Glomerular visceral epithelial cell (primary cell): ENCODE measurements at regions not wholly inside any gene's neighbourhood (a gene's known extent, or its start where the extent isn't known, plus 50 kb on each side); places are given as distances from the start of the nearest gene placed in this dataset.

Experiments used
- DNase-seq: peaks from one replicate; pipeline ENCODE4 v3.0.0-alpha.2; 2016; ENCODE audit errors: extremely low spot score

DNA sequence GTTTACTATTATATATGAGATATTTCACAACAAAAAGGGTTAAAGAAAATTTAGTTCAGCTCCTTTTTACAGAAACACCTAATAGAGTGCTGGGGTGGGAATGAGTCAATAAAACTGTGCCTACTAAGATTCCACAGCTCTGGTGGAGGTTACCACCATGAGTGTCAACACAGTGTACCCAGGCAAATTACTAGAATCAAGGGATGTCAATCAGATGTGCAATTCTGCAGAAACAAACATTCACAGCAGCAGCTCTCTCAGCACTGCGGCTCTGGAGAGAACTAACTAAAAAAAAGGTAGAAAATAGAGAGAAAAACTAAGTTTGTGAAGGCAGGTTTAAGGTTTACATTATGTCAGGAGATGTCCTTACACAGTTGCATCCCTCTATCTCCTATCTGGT is 1313.0 kb downstream of the MAT2B start:
- no peak for DNase-seq

DNA sequence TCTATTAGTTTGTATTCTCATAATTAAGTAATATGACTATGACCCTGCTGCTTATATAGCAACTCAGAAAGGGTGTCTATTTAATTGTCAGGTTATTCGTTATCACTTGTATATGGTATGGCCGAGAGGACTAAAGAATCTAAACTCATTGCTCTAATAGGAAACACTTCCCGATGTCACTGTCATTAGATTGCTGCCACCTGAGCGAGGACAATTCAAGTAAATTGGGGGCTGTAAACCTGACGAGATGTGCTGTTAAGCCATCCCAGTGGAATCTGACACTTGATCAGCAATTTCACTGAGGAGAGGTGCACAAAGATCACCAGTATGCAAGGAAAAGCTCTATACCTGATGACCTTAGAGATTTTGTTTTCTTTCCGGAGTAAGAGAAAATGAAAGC is 1319.3 kb downstream of the MAT2B start:
- DNase-seq, result no peak

DNA sequence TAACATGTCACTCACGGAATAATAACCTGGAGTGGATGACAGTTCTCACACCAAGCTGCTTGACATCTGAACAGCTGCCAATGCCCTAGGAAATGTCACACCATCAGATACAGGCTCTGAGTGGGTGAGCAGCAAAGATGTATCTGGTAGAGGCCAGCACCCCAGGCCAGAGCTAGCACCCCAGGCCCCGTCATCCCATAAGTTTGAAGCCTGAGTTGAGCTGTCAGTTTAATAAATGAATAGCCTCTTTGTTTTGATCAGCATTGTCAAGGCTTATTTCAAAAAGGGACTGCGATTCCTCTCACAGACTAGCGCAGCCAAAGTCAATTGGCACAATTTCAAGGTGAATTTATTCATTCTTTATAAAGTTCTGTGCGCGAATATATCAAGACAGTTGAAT is 1327.1 kb downstream of the MAT2B start:
- DNase-seq, result no peak

DNA sequence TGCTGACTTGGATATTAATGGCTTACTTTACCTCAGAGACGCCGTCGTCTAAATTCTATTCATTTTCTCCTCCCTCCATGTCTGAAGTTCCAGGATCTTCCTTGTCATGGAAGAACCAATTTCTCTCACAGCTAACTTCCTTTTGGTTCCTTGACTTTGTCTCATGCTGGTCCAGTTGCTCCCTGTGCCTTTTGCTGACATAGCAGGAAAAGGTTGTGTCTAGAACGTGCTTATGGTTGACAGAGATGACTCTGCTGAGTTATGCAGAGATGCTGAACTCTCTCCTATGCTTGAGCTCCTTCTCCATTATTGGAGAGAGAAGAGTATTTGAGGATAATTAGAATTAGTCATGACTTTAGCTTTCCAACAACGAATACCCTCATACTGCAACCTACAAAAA is 1338.9 kb downstream of the MAT2B start:
- DNase-seq, result no peak

DNA sequence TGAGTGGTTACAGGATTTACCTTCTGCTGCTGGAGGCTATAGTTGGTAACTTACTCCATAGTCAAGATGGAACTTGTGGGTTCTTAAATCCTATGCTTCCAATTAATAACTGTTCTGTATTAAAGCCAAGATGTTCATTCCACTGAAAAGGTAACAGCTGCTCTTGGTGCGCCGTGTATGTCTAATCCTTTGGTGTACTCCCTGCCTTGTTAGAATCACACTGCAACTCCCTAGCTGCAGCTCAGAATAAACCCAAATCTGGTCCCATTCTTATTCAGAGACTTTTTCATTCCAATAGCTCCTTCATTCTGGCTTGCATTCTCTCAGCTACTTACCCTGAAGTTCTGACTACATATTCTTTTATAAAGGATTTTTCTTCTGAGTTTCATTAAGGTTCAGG is 1355.5 kb downstream of the MAT2B start:
- no peak for DNase-seq

DNA sequence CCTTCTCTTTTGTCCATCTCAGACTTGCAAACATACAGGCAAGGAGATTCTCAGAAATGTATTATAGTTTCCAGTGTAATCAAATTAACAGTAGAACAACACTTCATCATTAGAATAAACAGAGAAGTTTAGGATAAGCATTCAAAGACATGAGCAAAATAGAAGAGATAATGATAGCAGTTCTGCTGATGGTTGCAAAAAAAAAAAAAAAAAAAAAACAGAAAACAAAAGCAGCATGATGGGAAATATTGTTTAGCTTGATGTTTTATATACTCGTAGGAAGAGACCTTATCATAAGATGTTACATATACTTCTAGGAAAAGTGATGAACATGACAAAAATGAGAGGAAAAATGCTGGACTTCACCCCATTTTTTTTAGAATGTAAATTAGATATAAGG is 1356.2 kb downstream of the MAT2B start:
- DNase-seq, result no peak

DNA sequence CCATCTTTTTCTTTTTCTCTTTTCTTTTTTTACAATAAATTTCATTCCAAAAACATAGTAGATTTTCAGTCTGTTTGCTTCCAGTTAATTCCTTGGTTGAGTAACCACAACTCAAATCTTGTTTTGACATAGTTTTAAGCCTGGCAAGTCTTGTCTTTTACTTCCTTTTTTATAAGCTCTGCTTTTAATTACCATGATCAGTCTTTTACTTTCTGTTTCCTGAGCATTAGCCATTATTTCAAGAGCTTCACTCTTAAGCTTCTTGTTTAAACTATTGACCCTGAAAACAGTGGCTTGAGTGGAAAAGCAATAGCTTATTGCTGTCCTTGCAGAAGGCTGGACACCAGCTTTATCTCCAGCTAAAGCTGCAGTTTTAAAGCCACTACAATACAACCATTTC is 1363.3 kb downstream of the MAT2B start:
- no peak for DNase-seq

DNA sequence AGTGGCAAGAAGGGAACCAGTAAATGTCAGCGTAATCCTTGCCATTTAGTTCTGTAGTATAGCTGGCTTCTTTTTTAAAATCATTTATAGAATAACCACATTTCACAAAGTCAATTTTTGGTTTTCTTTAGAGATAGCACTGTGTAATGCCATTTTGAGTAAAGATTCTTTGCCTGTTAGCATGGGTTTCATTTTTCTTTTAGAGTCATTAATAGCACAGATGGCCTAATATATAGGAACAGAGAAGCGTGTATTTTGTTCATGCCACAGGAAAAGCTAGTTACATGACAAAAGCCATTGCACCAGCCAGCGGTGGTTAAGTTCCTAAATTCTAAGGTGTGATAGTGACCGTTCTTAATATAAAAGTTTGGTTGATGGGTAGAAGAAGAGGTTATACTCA is 1363.9 kb downstream of the MAT2B start:
- no peak for DNase-seq

DNA sequence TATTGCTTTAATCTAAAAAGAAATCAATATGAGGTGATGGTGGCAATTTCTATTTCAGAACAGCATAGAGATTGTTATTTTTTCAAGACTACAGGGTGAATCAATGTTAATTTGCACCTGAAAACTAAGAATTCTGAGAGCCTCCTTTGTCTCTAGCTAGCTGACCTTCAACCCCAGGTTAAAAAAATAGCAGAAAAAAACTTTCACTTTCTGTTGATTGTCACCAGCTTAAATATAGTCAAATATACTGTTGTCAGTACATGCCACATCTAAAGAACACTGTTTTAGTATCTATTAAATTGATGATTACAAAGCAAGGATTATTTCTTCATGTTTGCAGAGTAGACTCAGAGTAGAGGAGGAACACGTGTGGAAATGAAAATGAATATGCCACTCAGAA is 1371.4 kb downstream of the MAT2B start:
- DNase-seq, result no peak

DNA sequence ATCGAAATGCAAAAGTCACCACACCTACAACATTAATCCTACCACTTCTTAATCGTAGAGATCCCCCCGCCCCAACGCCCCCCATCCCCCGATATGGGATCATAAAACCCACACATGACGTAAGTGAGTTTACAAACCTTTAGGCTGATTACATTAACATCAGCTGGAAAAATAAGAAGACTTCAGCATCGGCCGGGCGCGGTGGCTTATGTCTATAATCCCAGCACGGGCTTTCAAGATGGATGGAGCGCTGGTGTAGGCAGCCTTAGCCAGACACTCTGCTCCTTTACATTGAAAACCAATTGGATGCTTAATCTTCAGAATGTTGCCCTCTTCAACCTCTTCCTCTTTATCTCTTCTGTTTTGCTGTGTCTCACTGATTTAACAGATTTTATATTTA is 1376.0 kb downstream of the MAT2B start:
- DNase-seq, result no peak

DNA sequence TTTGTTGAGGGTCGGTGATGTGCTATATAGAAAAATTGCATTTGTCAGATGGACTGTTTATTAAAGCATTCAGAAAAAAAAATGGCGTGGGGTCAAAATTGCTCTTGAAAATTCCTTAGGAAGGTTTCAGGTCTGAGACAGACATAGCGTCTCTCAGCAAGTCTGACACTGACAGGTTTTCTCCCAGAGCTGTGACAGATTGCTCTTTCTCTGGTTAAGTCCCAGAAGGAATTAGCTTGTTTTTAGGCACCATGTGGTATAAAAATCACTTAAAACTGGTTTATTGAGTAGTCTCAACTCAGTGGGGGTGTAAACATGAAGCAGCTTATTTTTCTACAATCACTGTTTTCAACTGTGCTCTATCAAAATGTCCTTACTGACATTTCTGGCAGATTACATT is 1379.8 kb downstream of the MAT2B start:
- DNase-seq, result no peak

DNA sequence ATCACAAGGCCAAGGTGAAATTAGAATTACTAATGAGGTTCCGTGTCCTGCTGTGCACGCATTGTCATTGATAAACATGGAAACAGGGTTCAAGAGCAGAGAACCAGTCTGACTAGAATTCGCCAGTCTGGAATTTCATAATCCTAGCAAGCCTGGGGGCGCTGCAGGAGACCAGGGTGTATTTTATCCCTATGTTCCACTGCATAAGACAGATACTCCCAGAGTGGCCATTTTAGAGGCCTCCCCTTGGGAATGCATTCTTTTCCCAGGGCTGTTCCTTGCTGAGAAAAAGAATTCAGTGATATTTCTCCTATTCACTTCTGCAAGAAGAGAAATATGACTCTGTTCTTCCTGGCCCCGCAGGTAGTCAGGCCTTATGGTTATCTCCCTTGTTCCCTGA is 1387.7 kb downstream of the MAT2B start:
- DNase-seq, result no peak

DNA sequence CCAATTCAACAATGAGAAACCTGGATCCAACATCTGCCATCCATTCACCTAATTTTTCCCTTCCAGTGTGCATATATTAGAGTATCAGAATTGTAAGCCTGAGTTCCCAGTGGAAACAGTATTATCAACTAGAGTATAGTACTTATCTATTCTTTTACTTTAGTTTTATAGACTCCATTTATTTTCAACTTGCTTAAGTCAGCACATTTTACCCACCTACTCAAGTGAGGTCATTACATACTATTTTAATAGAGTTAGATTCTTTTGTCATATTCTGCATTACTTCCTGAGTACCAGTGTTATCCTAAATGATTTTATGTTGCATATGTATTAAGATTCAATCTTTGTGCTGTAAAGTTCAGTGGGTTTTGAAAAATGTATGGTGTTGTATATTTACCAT is 1393.3 kb downstream of the MAT2B start:
- DNase-seq, result no peak

DNA sequence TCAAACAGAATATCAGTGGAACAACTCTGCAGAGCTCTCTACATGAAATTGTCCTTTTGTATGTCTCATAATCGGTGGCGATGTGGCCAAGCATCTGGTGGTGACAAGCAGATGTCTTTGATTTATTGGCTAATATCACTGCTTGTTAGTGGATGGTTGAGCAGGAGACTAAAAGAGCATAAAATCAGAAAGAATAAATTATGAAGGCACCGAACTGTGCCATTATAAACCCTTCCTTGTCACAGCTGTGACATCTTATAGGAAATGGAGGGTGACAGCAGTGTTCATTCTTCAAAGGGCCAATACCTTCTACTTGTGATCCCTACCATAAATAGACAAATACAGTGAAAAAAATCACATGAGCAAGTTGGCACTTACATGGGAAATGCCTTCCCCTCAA is 1404.3 kb downstream of the MAT2B start:
- DNase-seq, result no peak

DNA sequence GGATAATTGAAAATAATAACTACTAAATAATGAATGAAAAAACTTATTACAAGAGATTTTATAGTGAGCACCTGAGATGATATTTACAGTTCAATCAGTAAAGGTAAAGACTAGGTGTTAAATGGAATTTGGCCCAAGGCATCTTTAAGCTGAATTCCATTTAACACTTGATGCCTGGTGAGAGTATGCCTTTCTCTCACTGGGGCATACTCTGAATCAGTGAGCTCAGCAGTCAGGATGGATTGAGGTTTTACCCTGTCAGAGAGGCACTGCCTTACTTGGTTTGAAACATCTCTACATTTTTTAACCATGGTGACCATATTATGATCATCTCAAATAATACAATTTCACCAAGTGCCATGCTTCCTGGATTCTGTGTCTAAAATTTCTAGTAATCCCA is 1416.3 kb downstream of the MAT2B start:
- DNase-seq, result no peak

DNA sequence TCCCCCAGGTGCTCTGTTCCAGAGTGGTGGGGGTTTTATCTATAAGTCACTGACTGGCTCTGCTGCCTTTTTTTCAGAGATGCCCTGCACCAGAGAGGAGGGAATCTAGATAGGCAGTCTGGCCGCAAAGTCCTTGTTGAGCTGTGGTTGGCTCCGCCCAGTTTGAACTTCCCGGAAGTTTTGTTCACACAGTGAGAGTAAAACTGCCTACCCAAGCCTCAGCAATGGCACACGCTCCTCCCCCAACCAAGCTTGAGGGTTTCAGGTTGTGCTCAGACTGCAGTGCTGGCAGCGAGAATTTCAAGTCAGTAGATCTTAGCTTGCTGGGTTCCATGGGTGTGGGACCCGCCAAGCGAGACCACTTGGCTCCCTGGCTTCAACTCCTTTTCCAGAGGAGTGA is 1428.6 kb downstream of the MAT2B start:
- DNase-seq, result no peak

DNA sequence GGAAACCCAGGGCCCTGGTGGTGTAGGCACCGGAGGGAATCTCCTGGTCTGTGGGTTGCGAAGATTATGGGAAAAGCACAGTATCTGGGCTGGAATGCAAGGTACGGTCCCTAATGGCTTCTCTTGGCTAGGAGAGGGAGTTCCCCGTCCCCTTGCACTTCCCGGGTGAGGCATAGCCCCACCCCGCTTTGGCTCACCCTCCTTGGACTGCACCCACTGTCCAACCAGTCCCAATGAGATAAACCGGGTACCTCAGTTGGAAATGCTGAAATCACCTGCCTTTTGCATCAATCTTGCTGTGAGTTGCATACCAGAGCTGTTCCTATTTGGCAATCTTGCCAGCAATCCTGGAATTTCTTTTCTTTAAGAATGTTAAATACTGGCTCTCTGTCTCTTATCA is 1429.1 kb downstream of the MAT2B start:
- no peak for DNase-seq

DNA sequence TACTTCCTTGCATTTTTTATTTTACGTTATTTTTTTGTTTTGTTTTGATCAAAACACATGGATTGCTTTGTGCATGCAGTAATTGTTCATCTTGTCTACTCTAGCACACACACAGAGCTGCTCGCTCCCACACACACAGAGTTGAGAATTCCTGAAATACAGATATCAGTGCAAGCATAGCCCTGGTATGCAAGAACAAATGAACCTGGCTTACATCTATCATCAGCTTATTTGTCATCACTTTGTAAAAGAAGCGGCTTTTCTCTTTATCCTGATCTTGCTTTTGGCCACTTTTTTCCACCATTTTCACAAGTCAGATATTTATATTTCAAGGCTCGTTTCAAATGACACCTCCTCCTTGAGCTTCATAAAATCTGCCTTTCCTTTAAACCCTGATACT is 1435.7 kb downstream of the MAT2B start:
- no peak for DNase-seq

DNA sequence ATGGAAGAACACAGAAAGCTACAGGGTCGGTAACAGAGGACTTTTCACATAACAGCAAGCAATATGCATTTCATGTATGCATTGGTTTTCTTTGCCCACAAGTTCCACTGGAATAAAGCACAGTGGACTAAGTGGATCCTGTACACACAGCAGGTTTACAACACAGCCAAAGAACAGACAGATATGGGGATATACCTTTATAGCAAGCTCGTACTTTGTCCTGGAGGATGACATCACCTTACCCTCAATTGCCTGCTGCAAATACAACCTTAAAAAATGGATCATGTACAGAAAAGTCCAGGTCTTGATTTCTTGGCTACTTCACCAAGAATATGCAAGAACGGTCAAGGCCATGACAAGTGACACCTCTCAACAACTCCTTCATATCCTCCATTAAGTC is 1445.5 kb downstream of the MAT2B start:
- no peak for DNase-seq

DNA sequence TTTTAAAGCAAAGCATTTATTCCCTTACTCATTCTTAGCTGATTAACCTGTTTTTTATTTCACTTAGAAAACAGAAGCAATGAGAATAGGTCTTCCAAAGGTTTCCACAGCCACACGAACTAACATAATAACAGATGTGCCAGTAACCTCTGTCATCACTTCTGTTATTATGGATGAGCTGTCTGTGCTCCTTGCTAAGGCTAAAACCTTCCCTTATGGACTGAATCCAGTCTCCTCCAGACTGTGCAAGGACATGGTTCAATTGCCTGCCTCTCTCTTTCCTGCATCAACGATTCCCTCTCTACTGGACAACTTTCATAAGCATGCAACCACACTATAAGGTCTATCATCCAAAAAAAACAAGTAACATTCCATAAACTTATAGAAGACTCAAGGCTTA is 1446.2 kb downstream of the MAT2B start:
- no peak for DNase-seq

DNA sequence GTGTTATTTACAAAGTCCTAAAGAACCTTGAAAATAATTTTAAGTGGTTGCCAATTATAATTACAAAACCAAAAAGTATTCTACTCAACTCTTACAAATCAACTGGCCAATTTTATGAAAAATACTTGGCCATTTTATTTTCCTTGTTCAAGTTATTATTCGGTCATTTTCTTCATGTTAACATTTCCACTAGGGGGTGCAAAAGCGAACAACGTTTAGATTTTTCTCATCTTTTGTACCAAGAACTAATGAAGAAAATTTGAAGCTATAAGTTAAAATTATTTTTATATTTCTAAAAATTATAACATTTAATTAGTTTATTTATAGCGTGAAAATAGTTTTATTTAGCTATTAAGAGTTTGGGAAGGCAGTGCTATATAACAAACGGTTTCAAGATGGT is 1453.3 kb downstream of the MAT2B start:
- DNase-seq, result no peak

DNA sequence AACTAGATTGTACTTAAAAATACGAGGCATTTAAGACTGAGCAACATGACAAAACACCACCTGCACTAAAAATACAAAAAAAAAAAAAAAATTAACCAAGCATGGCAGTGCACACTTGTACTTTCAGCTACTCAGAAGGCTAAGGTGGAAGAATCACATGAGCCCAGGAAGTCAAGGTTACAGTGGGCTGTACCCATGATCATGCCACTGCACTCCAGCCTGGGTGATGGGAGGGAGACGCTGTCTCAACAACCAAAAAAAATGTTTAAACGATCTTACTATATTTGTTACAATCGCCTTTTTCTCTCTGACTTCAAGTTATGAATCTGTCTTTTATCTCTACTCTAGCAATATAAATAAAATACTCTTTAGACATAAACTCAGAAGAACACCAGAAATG is 1454.3 kb downstream of the MAT2B start:
- no peak for DNase-seq

DNA sequence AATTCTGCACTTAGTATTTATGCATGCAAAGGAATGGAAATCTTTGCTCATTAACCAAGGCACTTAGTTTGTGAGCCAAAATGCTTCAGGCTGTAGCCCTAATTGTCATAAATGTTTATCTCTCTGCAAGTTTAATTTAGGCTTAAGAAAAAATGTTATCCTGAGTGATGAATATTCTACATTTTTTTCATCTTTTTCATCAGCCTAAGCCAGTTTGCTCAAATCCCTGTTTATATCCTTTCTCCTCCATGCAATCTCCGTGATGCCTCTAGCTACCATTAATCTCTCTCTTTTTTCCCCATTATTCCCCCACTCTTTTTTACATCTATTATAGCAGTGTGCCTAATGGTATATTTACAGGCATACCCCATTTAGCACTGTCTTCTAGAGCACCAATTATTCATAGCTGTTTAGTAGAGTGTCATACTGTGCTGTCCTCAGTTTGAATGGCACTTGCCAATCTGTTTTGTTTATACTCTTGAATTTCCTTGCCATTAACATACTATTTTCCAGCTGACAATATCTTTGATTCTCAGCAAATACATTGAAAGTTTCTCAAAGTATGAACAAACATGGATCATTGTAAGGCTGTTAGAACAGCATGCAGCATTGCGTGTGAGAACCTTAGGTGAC is 1457.0 kb downstream of the MAT2B start:
- DNase-seq, result no peak

DNA sequence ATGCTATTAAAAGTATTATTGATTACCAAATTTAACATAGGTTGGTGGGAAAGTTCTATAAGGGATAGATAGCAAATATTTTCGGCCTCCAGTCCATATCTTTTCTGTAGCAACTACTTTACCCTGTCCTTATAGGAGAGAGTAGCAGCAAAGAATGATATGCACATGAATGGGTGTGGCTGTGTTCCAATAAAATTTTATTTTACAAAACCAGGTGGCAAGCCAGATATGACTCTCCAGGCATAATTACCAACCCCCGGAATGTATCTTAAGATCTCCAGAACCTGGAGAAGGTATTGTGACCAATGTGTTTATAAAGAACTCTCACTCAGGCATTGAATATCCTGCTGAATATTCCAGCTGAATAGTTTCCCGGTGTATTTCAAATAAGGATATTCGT is 1461.2 kb downstream of the MAT2B start:
- DNase-seq, result no peak

DNA sequence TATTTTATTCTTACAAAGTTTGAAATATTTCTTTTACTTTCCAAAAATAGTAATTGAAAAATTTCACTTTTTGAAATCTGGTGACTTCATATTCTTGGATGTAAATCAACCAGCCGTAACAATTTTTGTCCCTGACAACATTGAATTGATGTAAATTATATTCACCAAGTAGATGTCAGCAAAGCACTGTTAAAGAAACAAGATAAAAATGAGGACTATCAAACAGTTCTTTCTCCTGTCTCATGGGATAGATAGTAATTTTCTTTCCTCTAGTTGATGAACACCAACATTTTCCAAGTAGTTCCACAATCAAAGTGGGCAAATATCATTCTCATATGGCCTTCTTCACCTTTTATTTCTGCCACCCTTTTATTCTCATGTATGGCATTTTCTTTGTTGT is 1461.9 kb downstream of the MAT2B start:
- no peak for DNase-seq
